ENCODE measurements at regions not wholly inside any gene's neighbourhood (a gene's known extent, or its start where the extent isn't known, plus 50 kb on each side); places are given as distances from the start of the nearest gene placed in this dataset.

DNA sequence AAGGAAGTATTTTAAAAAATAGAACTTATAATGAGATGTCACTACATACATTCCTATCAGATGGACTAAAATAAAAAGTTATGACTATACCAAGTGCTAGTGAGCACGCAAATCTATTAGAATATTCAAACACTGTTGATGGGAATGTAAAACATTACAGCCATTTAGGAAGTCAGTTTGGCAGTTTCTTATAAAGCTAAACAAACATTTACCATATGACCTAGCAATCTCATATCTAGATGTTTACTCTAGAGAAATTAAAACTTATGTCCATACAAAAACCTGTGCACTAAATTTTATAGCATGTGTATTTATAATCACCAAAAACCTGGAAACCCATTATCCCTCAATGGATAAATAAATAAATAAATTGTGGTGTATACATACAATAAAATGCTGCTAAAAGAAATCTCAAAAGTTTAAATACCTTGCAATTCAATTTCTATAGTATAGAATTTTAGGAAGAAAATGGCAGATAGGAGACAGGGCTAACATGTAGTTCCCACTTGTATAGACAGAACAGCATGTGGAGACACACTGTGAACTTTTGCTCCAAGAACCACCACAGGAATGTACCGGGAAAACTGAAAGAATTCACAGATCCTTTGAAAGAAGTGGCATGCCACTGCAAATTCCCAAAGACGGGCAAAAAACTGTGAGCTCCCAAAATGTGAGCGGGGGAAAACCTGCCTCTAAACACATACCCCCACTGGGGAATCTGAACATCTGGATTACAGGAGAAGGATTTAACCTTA is 174.6 kb upstream of the SPEF2 start:
- no peaks in the 10 kb centered on the region for H3K36me3 Mint-ChIP-seq
- H3K27ac ChIP-seq (ENCODE audit: insufficient read depth, low read length, poor library complexity, severe bottlenecking), result no peak overlapping the region
- H3K27me3 ChIP-seq (ENCODE audit: control insufficient read depth, insufficient read depth, low read length), result no peaks in the 10 kb centered on the region
- H3K4me1 Mint-ChIP-seq, result no peaks in the 10 kb centered on the region
- H3K4me1 ChIP-seq (ENCODE audit: control insufficient read depth, insufficient read depth, low read length, poor library complexity, severe bottlenecking), result no peaks in the 10 kb centered on the region
- peaks cover 0 to 6% (median 4%) of the 10 kb centered on the region in 7 donors for H3K9me3 Mint-ChIP-seq
- DNase-seq (no peak), ATAC-seq (ENCODE audit: low read depth in 2 of 2) (no peak)
- no peak overlapping the region for H3K4me3 ChIP-seq (ENCODE audit: low read depth, low read length)
- H3K27ac Mint-ChIP-seq, result no peak overlapping the region
- H3K9me3 ChIP-seq (ENCODE audit: control insufficient read depth in 2 of 2, low read length in 2 of 2), result no peaks in the 10 kb centered on the region
- H3K27me3 Mint-ChIP-seq, result peaks cover 23% of the 10 kb centered on the region
- no peaks in the 10 kb centered on the region for H3K36me3 ChIP-seq (ENCODE audit: control insufficient read depth, insufficient read depth, low read length)
- no peak overlapping the region for H3K4me3 Mint-ChIP-seq

DNA sequence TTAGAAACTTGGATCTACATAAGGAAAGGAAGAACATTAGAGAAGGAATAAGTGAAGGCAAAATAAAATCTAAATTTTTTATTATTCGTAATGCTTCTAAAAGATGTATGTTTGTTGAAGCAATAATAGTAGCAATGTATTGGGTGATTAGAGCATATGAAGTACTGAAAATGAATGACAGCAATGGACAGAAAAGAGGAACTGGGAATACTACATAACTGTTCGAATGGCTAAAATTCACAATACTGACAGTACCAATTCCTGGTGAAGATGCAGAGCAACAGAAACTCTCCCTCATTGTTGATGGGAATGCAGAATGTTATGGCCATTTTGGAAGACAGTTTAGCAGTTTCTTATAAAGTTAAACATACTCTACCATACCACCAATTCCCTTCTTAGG is 177.3 kb upstream of the SPEF2 start:
- Histone ChIP-seq H3K4me1 (ENCODE audit: control insufficient read depth, insufficient read depth, low read length, poor library complexity, severe bottlenecking) (no peaks in the 10 kb centered on the region), H3K9me3 (ENCODE audit: control insufficient read depth in 2 of 2, low read length in 2 of 2) (no peaks in the 10 kb centered on the region), H3K27ac (ENCODE audit: insufficient read depth, low read length, poor library complexity, severe bottlenecking) (no peak overlapping the region), H3K4me3 (ENCODE audit: low read depth, low read length) (no peak overlapping the region), H3K27me3 (ENCODE audit: control insufficient read depth, insufficient read depth, low read length) (no peaks in the 10 kb centered on the region), H3K36me3 (ENCODE audit: control insufficient read depth, insufficient read depth, low read length) (no peaks in the 10 kb centered on the region)
- H3K4me1 Mint-ChIP-seq, result no peaks in the 10 kb centered on the region
- H3K36me3 Mint-ChIP-seq, result no peaks in the 10 kb centered on the region
- no peak overlapping the region for H3K27ac Mint-ChIP-seq
- no peak overlapping the region for H3K4me3 Mint-ChIP-seq
- ATAC-seq (ENCODE audit: low read depth in 2 of 2) (no peak), DNase-seq (no peak)
- peaks cover 23% of the 10 kb centered on the region for H3K27me3 Mint-ChIP-seq
- H3K9me3 Mint-ChIP-seq, result peaks cover 0 to 5% (median 4%) of the 10 kb centered on the region in 7 donors

DNA sequence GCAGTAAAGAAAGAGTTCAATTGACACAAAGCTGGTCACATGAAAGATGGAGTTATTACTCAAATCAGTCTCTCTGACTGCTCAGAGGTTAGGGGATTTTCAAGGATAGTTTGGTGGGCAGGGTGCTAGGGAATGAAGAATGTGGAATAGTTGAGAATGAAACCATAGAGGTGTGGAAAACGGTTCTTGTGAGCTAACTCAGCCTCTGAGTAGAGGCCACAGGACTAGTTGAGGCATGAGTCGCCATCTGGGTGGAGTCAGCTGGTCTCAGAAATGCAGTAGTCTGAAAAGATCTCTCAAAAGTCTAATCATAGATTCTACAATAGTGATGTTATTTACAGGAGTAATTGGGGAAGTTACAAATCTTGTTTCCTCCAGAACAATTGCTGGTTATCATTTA is 178.9 kb upstream of the SPEF2 start:
- Histone ChIP-seq H3K36me3 (ENCODE audit: control insufficient read depth, insufficient read depth, low read length) (no peaks in the 10 kb centered on the region), H3K9me3 (ENCODE audit: control insufficient read depth in 2 of 2, low read length in 2 of 2) (no peaks in the 10 kb centered on the region), H3K27ac (ENCODE audit: insufficient read depth, low read length, poor library complexity, severe bottlenecking) (no peak overlapping the region), H3K4me1 (ENCODE audit: control insufficient read depth, insufficient read depth, low read length, poor library complexity, severe bottlenecking) (no peaks in the 10 kb centered on the region), H3K4me3 (ENCODE audit: low read depth, low read length) (no peak overlapping the region), H3K27me3 (ENCODE audit: control insufficient read depth, insufficient read depth, low read length) (no peaks in the 10 kb centered on the region)
- H3K27ac Mint-ChIP-seq, result no peak overlapping the region
- H3K4me1 Mint-ChIP-seq, result no peaks in the 10 kb centered on the region
- peaks cover 0 to 4% (median 0%) of the 10 kb centered on the region in 7 donors for H3K9me3 Mint-ChIP-seq
- no peaks in the 10 kb centered on the region for H3K36me3 Mint-ChIP-seq
- H3K4me3 Mint-ChIP-seq, result no peak overlapping the region
- peaks cover 23% of the 10 kb centered on the region for H3K27me3 Mint-ChIP-seq
- DNase-seq, result no peak
- no peak for ATAC-seq (ENCODE audit: low read depth in 2 of 2)

DNA sequence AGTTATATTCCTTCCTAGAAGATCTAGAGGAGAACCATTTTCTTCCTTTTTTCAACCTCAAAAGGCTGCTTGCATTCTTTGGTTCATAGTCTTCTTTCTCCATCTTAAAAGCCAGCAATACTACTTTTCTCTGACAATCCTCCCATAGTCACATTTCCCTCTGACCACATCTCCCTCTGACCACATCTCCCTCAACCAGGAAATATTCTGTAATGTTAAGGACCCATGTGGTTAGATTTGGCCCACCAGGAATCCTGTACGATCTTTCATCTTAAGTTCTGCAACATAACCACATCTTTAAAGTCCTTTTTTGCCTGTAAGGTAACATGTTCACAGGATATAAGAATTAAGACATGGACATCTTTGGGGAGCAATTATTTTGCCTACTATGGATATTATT is 179.4 kb upstream of the SPEF2 start:
- peaks cover 0 to 4% (median 0%) of the 10 kb centered on the region in 7 donors for H3K9me3 Mint-ChIP-seq
- no peak for DNase-seq
- Histone ChIP-seq H3K4me1 (ENCODE audit: control insufficient read depth, insufficient read depth, low read length, poor library complexity, severe bottlenecking) (no peaks in the 10 kb centered on the region), H3K9me3 (ENCODE audit: control insufficient read depth in 2 of 2, low read length in 2 of 2) (no peaks in the 10 kb centered on the region), H3K27me3 (ENCODE audit: control insufficient read depth, insufficient read depth, low read length) (no peaks in the 10 kb centered on the region), H3K36me3 (ENCODE audit: control insufficient read depth, insufficient read depth, low read length) (no peaks in the 10 kb centered on the region), H3K4me3 (ENCODE audit: low read depth, low read length) (no peak overlapping the region), H3K27ac (ENCODE audit: insufficient read depth, low read length, poor library complexity, severe bottlenecking) (no peak overlapping the region)
- ATAC-seq (ENCODE audit: low read depth in 2 of 2), result no peak
- no peaks in the 10 kb centered on the region for H3K4me1 Mint-ChIP-seq
- H3K27ac Mint-ChIP-seq, result no peak overlapping the region
- H3K4me3 Mint-ChIP-seq, result no peak overlapping the region
- H3K27me3 Mint-ChIP-seq, result peaks cover 22% of the 10 kb centered on the region
- H3K36me3 Mint-ChIP-seq, result no peaks in the 10 kb centered on the region

DNA sequence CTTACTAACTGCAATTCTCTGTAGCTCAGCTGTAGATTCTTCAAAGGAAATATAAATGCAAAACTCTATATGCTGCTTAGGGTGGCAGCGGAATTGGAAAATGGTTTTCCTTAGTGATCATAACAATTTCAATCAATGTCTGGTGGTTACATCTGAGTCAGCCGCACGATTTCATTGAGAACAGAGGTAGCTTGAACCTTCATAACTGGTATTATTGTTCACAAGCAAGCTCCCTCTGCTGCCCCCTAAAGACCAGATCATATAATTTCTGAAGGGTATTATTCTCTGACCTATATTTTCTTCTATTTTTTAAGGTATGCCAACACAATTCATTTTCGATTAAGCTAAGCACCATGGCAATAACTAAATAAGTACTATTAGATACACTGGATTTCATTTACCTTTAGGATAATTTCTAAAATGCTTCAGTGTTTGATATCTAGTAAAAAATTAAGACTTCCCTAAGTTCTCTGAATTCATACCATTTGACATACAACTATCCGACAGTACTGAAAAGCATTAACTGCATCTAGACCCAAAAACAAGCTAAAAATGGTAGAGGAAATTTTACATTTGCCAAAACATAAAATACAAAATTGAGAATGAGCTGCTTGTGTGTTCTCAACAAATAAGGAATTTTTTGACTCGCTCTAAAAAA is 181.1 kb upstream of the SPEF2 start:
- H3K4me1 ChIP-seq (ENCODE audit: control insufficient read depth, insufficient read depth, low read length, poor library complexity, severe bottlenecking), result no peaks in the 10 kb centered on the region
- ATAC-seq (ENCODE audit: low read depth in 2 of 2) (no peak), DNase-seq (peak in 1 of 3 donors; percentile 20)
- Mint-ChIP-seq H3K36me3 (no peaks in the 10 kb centered on the region), H3K27me3 (peaks cover 19% of the 10 kb centered on the region), H3K9me3 (peaks cover 0 to 4% (median 0%) of the 10 kb centered on the region in 7 donors), H3K27ac (no peak overlapping the region), H3K4me3 (no peak overlapping the region), H3K4me1 (no peaks in the 10 kb centered on the region)
- no peak overlapping the region for H3K4me3 ChIP-seq (ENCODE audit: low read depth, low read length)
- H3K9me3 ChIP-seq (ENCODE audit: control insufficient read depth in 2 of 2, low read length in 2 of 2), result no peaks in the 10 kb centered on the region
- no peaks in the 10 kb centered on the region for H3K36me3 ChIP-seq (ENCODE audit: control insufficient read depth, insufficient read depth, low read length)
- H3K27me3 ChIP-seq (ENCODE audit: control insufficient read depth, insufficient read depth, low read length), result no peaks in the 10 kb centered on the region
- H3K27ac ChIP-seq (ENCODE audit: insufficient read depth, low read length, poor library complexity, severe bottlenecking), result no peak overlapping the region

DNA sequence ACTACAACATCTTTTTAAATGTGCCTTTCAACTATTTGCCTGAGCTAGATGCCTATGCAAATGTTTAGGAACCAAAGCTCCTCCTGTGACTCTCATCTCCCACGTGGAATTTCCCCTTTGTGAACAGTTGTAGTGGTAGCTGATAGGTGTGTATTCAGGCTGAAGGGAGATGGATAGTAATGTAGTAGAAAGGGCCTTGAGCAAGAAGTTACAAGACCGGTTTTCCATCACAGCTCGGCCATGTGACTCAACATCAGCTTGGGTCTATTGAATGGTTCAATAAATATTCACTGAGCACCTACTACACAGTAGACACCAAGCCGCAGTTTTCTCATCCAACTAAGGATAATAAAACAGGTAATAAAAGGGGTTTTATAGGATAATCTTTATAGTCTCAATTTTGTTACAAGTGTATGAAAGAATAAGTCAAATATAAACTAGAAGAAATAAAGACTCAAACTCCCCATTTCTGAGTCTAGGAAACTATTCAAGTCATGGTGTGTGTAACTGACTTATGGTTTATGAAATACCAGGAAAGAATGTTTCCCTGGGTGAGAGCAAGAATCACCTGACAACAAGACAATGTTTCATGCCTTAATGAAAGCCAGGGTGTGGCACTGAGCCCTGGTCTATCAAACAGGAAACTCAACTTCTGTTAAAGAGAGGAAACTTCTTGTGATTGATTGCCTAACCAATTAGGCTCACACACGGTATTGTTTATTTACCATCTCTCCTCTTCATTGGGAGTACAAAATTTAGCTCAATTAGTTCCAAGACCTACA is 187.1 kb upstream of the SPEF2 start:
- ATAC-seq (ENCODE audit: low read depth in 2 of 2), result no peak
- H3K4me3 ChIP-seq (ENCODE audit: low read depth, low read length), result no peak overlapping the region
- Mint-ChIP-seq H3K9me3 (peaks cover 0 to 1% (median 0%) of the 10 kb centered on the region in 7 donors), H3K4me1 (no peaks in the 10 kb centered on the region), H3K27ac (no peak overlapping the region), H3K27me3 (peaks cover 22% of the 10 kb centered on the region), H3K4me3 (no peak overlapping the region), H3K36me3 (no peaks in the 10 kb centered on the region)
- no peaks in the 10 kb centered on the region for H3K27me3 ChIP-seq (ENCODE audit: control insufficient read depth, insufficient read depth, low read length)
- H3K36me3 ChIP-seq (ENCODE audit: control insufficient read depth, insufficient read depth, low read length), result no peaks in the 10 kb centered on the region
- DNase-seq, result no peak
- H3K4me1 ChIP-seq (ENCODE audit: control insufficient read depth, insufficient read depth, low read length, poor library complexity, severe bottlenecking), result no peaks in the 10 kb centered on the region
- H3K9me3 ChIP-seq (ENCODE audit: control insufficient read depth in 2 of 2, low read length in 2 of 2), result no peaks in the 10 kb centered on the region
- H3K27ac ChIP-seq (ENCODE audit: insufficient read depth, low read length, poor library complexity, severe bottlenecking), result no peak overlapping the region

DNA sequence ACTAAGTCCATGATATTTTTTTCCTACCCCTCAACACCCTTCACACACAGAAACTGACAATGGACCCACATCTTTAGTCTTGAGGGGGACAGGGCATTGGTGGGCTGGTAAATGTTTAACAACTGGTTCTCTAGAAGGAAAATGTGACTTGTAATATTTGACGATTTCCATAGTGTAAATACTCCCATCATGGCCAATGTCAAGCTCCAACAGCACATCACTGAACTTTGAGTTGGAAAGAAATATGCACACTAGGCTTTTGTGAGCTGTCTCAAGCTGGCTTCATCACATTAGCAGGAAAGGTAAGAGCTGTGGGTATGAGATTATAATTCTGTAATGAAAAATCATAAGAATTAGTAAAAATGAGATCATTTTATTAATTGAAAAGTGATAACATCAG is 189.9 kb upstream of the PRLR start:
- no peaks in the 10 kb centered on the region for H3K9me3 ChIP-seq (ENCODE audit: control insufficient read depth in 2 of 2, low read length in 2 of 2)
- H3K27ac ChIP-seq (ENCODE audit: insufficient read depth, low read length, poor library complexity, severe bottlenecking), result no peak overlapping the region
- DNase-seq, result no peak
- no peaks in the 10 kb centered on the region for H3K4me1 Mint-ChIP-seq
- H3K4me1 ChIP-seq (ENCODE audit: control insufficient read depth, insufficient read depth, low read length, poor library complexity, severe bottlenecking), result no peaks in the 10 kb centered on the region
- no peaks in the 10 kb centered on the region for H3K27me3 ChIP-seq (ENCODE audit: control insufficient read depth, insufficient read depth, low read length)
- H3K27ac Mint-ChIP-seq, result no peak overlapping the region
- H3K36me3 ChIP-seq (ENCODE audit: control insufficient read depth, insufficient read depth, low read length), result no peaks in the 10 kb centered on the region
- no peak for ATAC-seq (ENCODE audit: low read depth in 2 of 2)
- no peak overlapping the region for H3K4me3 ChIP-seq (ENCODE audit: low read depth, low read length)
- H3K9me3 Mint-ChIP-seq, result peaks cover 0 to 5% (median 0%) of the 10 kb centered on the region in 7 donors
- peaks cover 4% of the 10 kb centered on the region for H3K27me3 Mint-ChIP-seq
- no peak overlapping the region for H3K4me3 Mint-ChIP-seq
- H3K36me3 Mint-ChIP-seq, result no peaks in the 10 kb centered on the region

All from CD4-positive, CD25-positive, alpha-beta regulatory T cell (primary cell).